ENCODE measurements at regions not wholly inside any gene's neighbourhood (a gene's known extent, or its start where the extent isn't known, plus 50 kb on each side); places are given as distances from the start of the nearest gene placed in this dataset.

GRCh38 chr13:26921918-26922317, 161.3 kb upstream of the GPR12 start:
- no peak for TF ChIP-seq SIN3A (IDR thresholded peaks at IDR 0.05; ENCODE audit: borderline replicate concordance, insufficient read depth, low read length)
- TF ChIP-seq FOXP2 (optimal IDR thresholded peaks at IDR 0.05; ENCODE audit: borderline replicate concordance, extremely low read depth, extremely low read length, insufficient read depth): no peak
- TF ChIP-seq REST (IDR thresholded peaks at IDR 0.05; ENCODE audit: insufficient read depth in 1 of 2, low read depth in 2 of 2, low read length in 2 of 2): no peak
- TF ChIP-seq TAF1 (IDR thresholded peaks at IDR 0.05; ENCODE audit: borderline replicate concordance, insufficient read depth, low read length): no peak
- no peak for TF ChIP-seq POLR2AphosphoS5 (IDR thresholded peaks at IDR 0.05; ENCODE audit: low read depth, low read length)

- TF ChIP-seq SIN3A (IDR thresholded peaks at IDR 0.05; ENCODE audit: borderline replicate concordance, insufficient read depth, low read length) (no peak), TAF1 (IDR thresholded peaks at IDR 0.05; ENCODE audit: borderline replicate concordance, insufficient read depth, low read length) (no peak), POLR2AphosphoS5 (IDR thresholded peaks at IDR 0.05; ENCODE audit: low read depth, low read length) (no peak), FOXP2 (optimal IDR thresholded peaks at IDR 0.05; ENCODE audit: borderline replicate concordance, extremely low read depth, extremely low read length, insufficient read depth) (no peak), REST (IDR thresholded peaks at IDR 0.05; ENCODE audit: insufficient read depth in 1 of 2, low read depth in 2 of 2, low read length in 2 of 2) (no peak)
These were observed 160.2 kb upstream of the GPR12 start for GRCh38 chr13:26920614-26921355.

GRCh38 chr13:26919732-26920131, 159.1 kb upstream of the GPR12 start:
- TF ChIP-seq TAF1 (IDR thresholded peaks at IDR 0.05; ENCODE audit: borderline replicate concordance, insufficient read depth, low read length) (no peak), POLR2AphosphoS5 (IDR thresholded peaks at IDR 0.05; ENCODE audit: low read depth, low read length) (no peak), SIN3A (IDR thresholded peaks at IDR 0.05; ENCODE audit: borderline replicate concordance, insufficient read depth, low read length) (no peak), REST (IDR thresholded peaks at IDR 0.05; ENCODE audit: insufficient read depth in 1 of 2, low read depth in 2 of 2, low read length in 2 of 2) (no peak), FOXP2 (optimal IDR thresholded peaks at IDR 0.05; ENCODE audit: borderline replicate concordance, extremely low read depth, extremely low read length, insufficient read depth) (no peak)

GRCh38 chr13:26919311-26919710, 158.7 kb upstream of the GPR12 start:
- TF ChIP-seq SIN3A (IDR thresholded peaks at IDR 0.05; ENCODE audit: borderline replicate concordance, insufficient read depth, low read length) (no peak), REST (IDR thresholded peaks at IDR 0.05; ENCODE audit: insufficient read depth in 1 of 2, low read depth in 2 of 2, low read length in 2 of 2) (no peak), FOXP2 (optimal IDR thresholded peaks at IDR 0.05; ENCODE audit: borderline replicate concordance, extremely low read depth, extremely low read length, insufficient read depth) (no peak), POLR2AphosphoS5 (IDR thresholded peaks at IDR 0.05; ENCODE audit: low read depth, low read length) (no peak), TAF1 (IDR thresholded peaks at IDR 0.05; ENCODE audit: borderline replicate concordance, insufficient read depth, low read length) (no peak)
